SK-N-SH treated with all-trans-retinoic acid at 6 μM for 48 hours (cell line): ENCODE measurements at regions not wholly inside any gene's neighbourhood (a gene's known extent, or its start where the extent isn't known, plus 50 kb on each side); places are given as distances from the start of the nearest gene placed in this dataset.
"Not testable (repeated sequence)": the region's sequence is repeated elsewhere in the genome, so short reads cannot be mapped to it uniquely, and the experiment has no call there.

Experiments used
- ESRRG ChIP-seq: fragments of 250-450 bp; sonication (Bioruptor Pico); IDR thresholded peaks from 2 replicates; pipeline ENCODE4 v1.6.1; 2021; ENCODE audit warnings: mild to moderate bottlenecking
- PATZ1 ChIP-seq: fragments of 250-450 bp; sonication (Bioruptor Pico); IDR thresholded peaks from 2 replicates; pipeline ENCODE4 v1.8.0; 2020; ENCODE audit warnings: mild to moderate bottlenecking, moderate library complexity, borderline replicate concordance
- TSHZ2 ChIP-seq: fragments of 250-450 bp; sonication (Bioruptor Pico); IDR thresholded peaks from 2 replicates; pipeline ENCODE4 v1.5.0; 2020; ENCODE audit warnings: mild to moderate bottlenecking, moderate library complexity

GRCh38 chr5:118570276-118570675 lies 418.1 kb downstream of the DTWD2 start:
- TF ChIP-seq PATZ1; TSHZ2 (CRISPR knock-in tag); ESRRG (CRISPR knock-in tag): not testable (repeated sequence)
